SH-SY5Y (cell line): ENCODE measurements at regions not wholly inside any gene's neighbourhood (a gene's known extent, or its start where the extent isn't known, plus 50 kb on each side); places are given as distances from the start of the nearest gene placed in this dataset.

Experiments
- GATA2 ChIP-seq: IDR thresholded peaks from 2 replicates; pipeline ENCODE4 v1.6.1; 2011; ENCODE audit warnings: mild to moderate bottlenecking, low read depth, low read length
- GATA3 ChIP-seq: IDR thresholded peaks from 2 replicates; pipeline ENCODE4 v1.6.1; 2011; ENCODE audit warnings: low read depth, mild to moderate bottlenecking, low read length, moderate library complexity

DNA sequence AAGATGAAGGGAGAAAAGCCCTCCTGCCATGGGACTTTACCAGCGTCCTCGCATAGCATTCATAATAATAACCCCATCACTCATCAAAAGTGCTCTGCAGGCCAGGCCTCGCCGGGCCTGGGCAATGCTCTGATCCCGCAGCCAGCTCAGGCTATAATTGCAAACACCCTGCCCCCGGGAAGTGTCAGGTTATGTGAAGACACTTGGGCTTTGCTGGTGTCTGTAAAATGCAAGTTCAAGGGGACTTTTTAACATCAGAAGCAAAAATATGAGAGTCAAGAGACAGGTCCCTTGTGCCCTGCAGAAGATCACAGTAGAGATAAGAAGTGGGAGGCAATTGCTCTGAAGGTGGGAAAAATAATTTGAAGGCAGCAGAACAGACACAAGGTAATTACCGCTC lies 381.0 kb downstream of the MAFB start:
- TF ChIP-seq GATA3 (0 out of 2 replicates have a peak, but pooled peaks have one; percentile 40), GATA2 (peak; percentile 67)
